OCI-LY1 (cell line): ENCODE measurements at regions not wholly inside any gene's neighbourhood (a gene's known extent, or its start where the extent isn't known, plus 50 kb on each side); places are given as distances from the start of the nearest gene placed in this dataset.

Experiments used
- EZH2 ChIP-seq: fragments of 200-600 bp; sonication (generic), shearing (Covaris generic); IDR thresholded peaks from 2 replicates; pipeline ENCODE4 v1.8.0; 2017; ENCODE audit warnings: borderline replicate concordance, mixed run types, mild to moderate bottlenecking, antibody characterized with exemption, low read length, moderate library complexity, mixed read lengths
- TF ChIP-seq, protein P1 (sequence below): fragments of 200-600 bp; sonication (generic), shearing (Covaris generic); IDR thresholded peaks from 2 replicates; pipeline ENCODE4 v1.5.1; 2017; ENCODE audit warnings: mild to moderate bottlenecking, antibody characterized with exemption, low read length, moderate library complexity, mixed read lengths

DNA sequence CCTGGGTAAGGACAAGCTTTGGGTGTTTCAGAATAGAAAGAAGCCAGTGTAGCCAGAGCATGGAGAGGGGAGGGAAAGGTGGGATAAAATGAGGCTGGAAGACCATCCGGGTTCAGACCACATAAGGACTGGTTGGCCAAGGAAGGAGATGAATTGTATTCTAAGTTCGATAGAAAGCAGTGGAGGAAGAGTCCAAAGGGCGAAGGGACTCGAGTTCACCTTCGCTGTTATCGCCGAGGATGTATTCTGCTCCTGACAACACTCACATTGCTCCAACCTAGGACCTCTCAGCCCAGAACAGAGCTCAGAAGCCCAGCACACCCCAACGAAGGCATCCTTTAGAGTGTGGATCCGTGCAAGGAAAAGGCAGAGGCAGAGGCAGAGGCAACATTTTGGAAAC, 133.1 kb upstream of the EPB41L4A start:
- TF ChIP-seq, protein P1, sequence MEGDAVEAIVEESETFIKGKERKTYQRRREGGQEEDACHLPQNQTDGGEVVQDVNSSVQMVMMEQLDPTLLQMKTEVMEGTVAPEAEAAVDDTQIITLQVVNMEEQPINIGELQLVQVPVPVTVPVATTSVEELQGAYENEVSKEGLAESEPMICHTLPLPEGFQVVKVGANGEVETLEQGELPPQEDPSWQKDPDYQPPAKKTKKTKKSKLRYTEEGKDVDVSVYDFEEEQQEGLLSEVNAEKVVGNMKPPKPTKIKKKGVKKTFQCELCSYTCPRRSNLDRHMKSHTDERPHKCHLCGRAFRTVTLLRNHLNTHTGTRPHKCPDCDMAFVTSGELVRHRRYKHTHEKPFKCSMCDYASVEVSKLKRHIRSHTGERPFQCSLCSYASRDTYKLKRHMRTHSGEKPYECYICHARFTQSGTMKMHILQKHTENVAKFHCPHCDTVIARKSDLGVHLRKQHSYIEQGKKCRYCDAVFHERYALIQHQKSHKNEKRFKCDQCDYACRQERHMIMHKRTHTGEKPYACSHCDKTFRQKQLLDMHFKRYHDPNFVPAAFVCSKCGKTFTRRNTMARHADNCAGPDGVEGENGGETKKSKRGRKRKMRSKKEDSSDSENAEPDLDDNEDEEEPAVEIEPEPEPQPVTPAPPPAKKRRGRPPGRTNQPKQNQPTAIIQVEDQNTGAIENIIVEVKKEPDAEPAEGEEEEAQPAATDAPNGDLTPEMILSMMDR = no peak
- no peak for TF ChIP-seq EZH2
